ENCODE measurements at regions not wholly inside any gene's neighbourhood (a gene's known extent, or its start where the extent isn't known, plus 50 kb on each side); places are given as distances from the start of the nearest gene placed in this dataset.
A peak's percentile ranks its signal among the peaks of the same experiment; 100 is the strongest.

DNA sequence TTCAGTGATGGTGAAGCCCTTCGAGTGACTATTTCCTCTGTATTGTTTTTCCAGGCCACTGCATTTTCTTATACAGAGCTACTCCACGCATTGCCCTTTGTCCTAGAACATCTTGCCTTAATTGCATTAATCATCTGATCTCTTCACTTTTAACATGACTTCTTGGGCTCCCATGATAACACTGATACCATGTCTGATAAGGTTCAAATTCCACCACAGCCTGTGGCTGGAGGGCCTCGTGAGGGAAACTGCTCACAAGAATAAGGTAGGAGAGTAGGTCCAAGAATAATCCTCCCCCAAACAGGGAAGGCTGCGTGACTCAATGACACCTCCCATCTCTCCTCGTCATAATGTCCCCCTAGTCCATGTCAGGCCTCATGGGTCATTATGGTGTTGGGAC, 165.5 kb upstream of the ECI2 start:
- Histone ChIP-seq H3K36me3 (ENCODE audit: control insufficient read depth, insufficient read depth, low read length) (no peaks in the 10 kb centered on the region), H3K27ac (ENCODE audit: low read length) (no peak overlapping the region), H3K4me1 (ENCODE audit: control insufficient read depth, insufficient read depth, low read length) (no peaks in the 10 kb centered on the region), H3K9me3 (ENCODE audit: control insufficient read depth, insufficient read depth, low read length) (no peaks in the 10 kb centered on the region), H3K27me3 (ENCODE audit: control insufficient read depth, insufficient read depth, low read length) (no peaks in the 10 kb centered on the region), H3K4me3 (ENCODE audit: low read length) (no peak overlapping the region)
- Mint-ChIP-seq H3K27me3 (ENCODE audit: low read depth in 2 of 2) (peaks cover 2 to 23% of the 10 kb centered on the region in 2 donors), H3K4me1 (no peaks in the 10 kb centered on the region), H3K27ac (no peak overlapping the region), H3K36me3 (no peaks in the 10 kb centered on the region), H3K4me3 (no peak overlapping the region), H3K9me3 (peaks cover 0 to 2% of the 10 kb centered on the region in 2 donors)
- ATAC-seq, result no peak
- DNase-seq, result no peak
- 92% methylated on average over 2 of the region's 5 CpGs for WGBS (ENCODE audit: insufficient coverage)
- intact Hi-C loops (cut with micrococcal nuclease), result no loop called here
- TF ChIP-seq, protein P1, sequence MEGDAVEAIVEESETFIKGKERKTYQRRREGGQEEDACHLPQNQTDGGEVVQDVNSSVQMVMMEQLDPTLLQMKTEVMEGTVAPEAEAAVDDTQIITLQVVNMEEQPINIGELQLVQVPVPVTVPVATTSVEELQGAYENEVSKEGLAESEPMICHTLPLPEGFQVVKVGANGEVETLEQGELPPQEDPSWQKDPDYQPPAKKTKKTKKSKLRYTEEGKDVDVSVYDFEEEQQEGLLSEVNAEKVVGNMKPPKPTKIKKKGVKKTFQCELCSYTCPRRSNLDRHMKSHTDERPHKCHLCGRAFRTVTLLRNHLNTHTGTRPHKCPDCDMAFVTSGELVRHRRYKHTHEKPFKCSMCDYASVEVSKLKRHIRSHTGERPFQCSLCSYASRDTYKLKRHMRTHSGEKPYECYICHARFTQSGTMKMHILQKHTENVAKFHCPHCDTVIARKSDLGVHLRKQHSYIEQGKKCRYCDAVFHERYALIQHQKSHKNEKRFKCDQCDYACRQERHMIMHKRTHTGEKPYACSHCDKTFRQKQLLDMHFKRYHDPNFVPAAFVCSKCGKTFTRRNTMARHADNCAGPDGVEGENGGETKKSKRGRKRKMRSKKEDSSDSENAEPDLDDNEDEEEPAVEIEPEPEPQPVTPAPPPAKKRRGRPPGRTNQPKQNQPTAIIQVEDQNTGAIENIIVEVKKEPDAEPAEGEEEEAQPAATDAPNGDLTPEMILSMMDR (IDR thresholded peaks at IDR 0.05), result no peak

DNA sequence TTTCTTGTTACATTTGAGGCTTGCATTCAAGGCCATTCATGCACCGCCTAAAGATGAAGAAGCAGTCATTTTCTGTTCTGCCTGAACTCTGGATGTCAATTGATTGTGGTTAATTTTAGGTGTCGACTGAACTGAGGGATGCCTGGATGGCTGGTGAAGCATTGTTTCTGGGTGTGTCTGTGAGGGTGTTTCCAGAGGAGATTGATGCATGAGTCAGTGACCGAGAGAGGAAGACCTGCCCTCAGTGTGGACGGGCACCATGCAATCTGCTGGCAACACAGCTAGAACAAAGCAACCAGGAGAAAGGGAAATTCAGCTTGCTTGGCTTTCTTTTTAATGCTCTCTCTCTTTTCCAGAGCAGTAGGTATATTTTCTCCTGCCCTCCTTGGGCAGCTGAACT, 164.1 kb upstream of the ECI2 start:
- Histone ChIP-seq H3K4me1 (ENCODE audit: control insufficient read depth, insufficient read depth, low read length) (no peaks in the 10 kb centered on the region), H3K27ac (ENCODE audit: low read length) (no peak overlapping the region), H3K9me3 (ENCODE audit: control insufficient read depth, insufficient read depth, low read length) (no peaks in the 10 kb centered on the region), H3K4me3 (ENCODE audit: low read length) (no peak overlapping the region), H3K27me3 (ENCODE audit: control insufficient read depth, insufficient read depth, low read length) (no peaks in the 10 kb centered on the region), H3K36me3 (ENCODE audit: control insufficient read depth, insufficient read depth, low read length) (no peaks in the 10 kb centered on the region)
- no peak for DNase-seq
- 84% methylated on average over 4 of the region's 4 CpGs for WGBS (ENCODE audit: insufficient coverage)
- Mint-ChIP-seq H3K4me1 (no peaks in the 10 kb centered on the region), H3K9me3 (peaks cover 0 to 2% of the 10 kb centered on the region in 2 donors), H3K27ac (no peak overlapping the region), H3K36me3 (no peaks in the 10 kb centered on the region), H3K27me3 (ENCODE audit: low read depth in 2 of 2) (peaks cover 2 to 14% of the 10 kb centered on the region in 2 donors), H3K4me3 (no peak overlapping the region)
- intact Hi-C loops (cut with micrococcal nuclease), result no loop called here
- TF ChIP-seq, protein P1 (IDR thresholded peaks at IDR 0.05), result no peak
- no peak for ATAC-seq

DNA sequence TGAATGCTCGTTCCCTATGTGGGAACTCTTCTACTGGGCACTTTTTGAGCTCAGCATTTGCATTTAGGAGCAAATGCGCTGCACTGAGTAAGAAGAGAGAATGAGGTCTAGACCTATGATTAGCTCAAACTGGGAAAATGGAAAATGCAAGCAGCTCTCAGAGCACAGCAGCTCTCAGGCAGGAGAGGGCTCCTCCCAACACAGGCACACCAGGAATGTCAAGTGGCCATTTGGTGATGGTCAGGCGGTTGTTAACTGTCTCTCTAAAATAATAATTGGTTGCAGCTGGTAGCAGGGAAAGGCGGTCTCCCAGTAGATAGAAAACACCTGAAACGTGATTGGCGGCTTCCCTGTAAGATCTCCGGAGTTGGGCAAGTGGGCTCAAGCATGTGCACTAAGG, 162.0 kb upstream of the ECI2 start:
- ATAC-seq (no peak), DNase-seq (no peak)
- no peak overlapping the region for H3K27ac Mint-ChIP-seq
- H3K27me3 ChIP-seq (ENCODE audit: control insufficient read depth, insufficient read depth, low read length), result no peaks in the 10 kb centered on the region
- no peaks in the 10 kb centered on the region for H3K9me3 ChIP-seq (ENCODE audit: control insufficient read depth, insufficient read depth, low read length)
- H3K36me3 Mint-ChIP-seq, result no peaks in the 10 kb centered on the region
- H3K4me3 Mint-ChIP-seq, result no peak overlapping the region
- no peak overlapping the region for H3K27ac ChIP-seq (ENCODE audit: low read length)
- H3K4me3 ChIP-seq (ENCODE audit: low read length), result no peak overlapping the region
- H3K4me1 Mint-ChIP-seq, result no peaks in the 10 kb centered on the region
- peaks cover 0 to 6% of the 10 kb centered on the region in 2 donors for H3K27me3 Mint-ChIP-seq (ENCODE audit: low read depth in 2 of 2)
- TF ChIP-seq, protein P1 (IDR thresholded peaks at IDR 0.05), result no peak
- WGBS (ENCODE audit: insufficient coverage), result 96% methylated on average over 7 of the region's 7 CpGs
- no peaks in the 10 kb centered on the region for H3K36me3 ChIP-seq (ENCODE audit: control insufficient read depth, insufficient read depth, low read length)
- H3K9me3 Mint-ChIP-seq, result peaks cover 0 to 2% of the 10 kb centered on the region in 2 donors
- intact Hi-C loops (cut with micrococcal nuclease), result no loop called here
- H3K4me1 ChIP-seq (ENCODE audit: control insufficient read depth, insufficient read depth, low read length), result no peaks in the 10 kb centered on the region

DNA sequence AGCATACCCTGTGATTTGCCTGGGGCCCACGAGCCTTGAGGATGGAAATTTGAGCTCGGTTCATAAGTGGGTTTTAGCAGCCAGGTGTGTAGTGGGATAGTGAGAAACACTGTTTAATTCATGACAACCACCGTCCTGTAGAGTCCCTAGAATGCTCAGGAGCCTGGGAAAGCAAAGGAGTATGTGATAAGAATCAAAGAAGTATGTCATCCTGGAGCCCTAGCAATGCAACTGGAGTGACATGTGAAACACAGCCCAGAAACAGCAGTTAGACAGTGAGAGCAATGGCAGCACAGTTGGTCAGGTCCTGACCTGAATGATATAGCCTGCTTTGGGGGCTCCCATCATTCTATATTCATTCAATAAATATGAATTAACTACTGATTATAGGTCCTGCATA, 161.2 kb upstream of the ECI2 start:
- DNase-seq, result no peak
- peaks cover 0 to 2% of the 10 kb centered on the region in 2 donors for H3K9me3 Mint-ChIP-seq
- Histone ChIP-seq H3K9me3 (ENCODE audit: control insufficient read depth, insufficient read depth, low read length) (no peaks in the 10 kb centered on the region), H3K4me3 (ENCODE audit: low read length) (no peak overlapping the region), H3K4me1 (ENCODE audit: control insufficient read depth, insufficient read depth, low read length) (no peaks in the 10 kb centered on the region), H3K27ac (ENCODE audit: low read length) (no peak overlapping the region), H3K27me3 (ENCODE audit: control insufficient read depth, insufficient read depth, low read length) (no peaks in the 10 kb centered on the region), H3K36me3 (ENCODE audit: control insufficient read depth, insufficient read depth, low read length) (no peaks in the 10 kb centered on the region)
- H3K4me1 Mint-ChIP-seq, result no peaks in the 10 kb centered on the region
- intact Hi-C loops (cut with micrococcal nuclease), result no loop called here
- H3K27ac Mint-ChIP-seq, result no peak overlapping the region
- peaks cover 0 to 6% of the 10 kb centered on the region in 2 donors for H3K27me3 Mint-ChIP-seq (ENCODE audit: low read depth in 2 of 2)
- 74% methylated on average over 3 of the region's 3 CpGs for WGBS (ENCODE audit: insufficient coverage)
- ATAC-seq, result peak in 1 of 3 donors; percentile 3
- H3K4me3 Mint-ChIP-seq, result no peak overlapping the region
- H3K36me3 Mint-ChIP-seq, result no peaks in the 10 kb centered on the region
- TF ChIP-seq, protein P1 (IDR thresholded peaks at IDR 0.05), result no peak
